ENCODE measurements at regions not wholly inside any gene's neighbourhood (a gene's known extent, or its start where the extent isn't known, plus 50 kb on each side); places are given as distances from the start of the nearest gene placed in this dataset.

DNA sequence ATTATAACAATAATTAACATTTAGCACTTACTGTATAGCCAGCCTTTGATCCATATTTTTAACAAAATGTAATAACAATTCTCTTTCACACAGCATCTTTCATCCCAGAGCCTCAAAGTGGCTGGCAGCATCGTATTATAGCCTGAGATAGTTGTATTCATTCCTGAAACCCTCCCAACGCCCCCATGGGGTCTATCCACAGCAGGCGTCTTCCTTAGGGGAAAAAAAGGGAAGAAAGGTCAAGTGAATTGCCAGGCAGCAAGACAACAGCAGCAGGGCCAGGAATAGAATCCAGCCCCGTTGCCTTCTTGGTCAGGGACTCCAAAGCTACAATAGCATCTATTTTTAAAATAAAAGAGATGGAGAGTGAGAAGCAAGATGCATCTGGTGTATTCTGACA is 424.4 kb upstream of the ID2 start:
- Histone ChIP-seq H3K9me3 (ENCODE audit: low read length) (no peaks in the 10 kb centered on the region), H3K27ac (ENCODE audit: low read length) (no peak overlapping the region), H2AFZ (ENCODE audit: low read depth, low read length) (no peak overlapping the region), H3K4me2 (ENCODE audit: low read length) (no peak overlapping the region), H3K9me2 (ENCODE audit: insufficient read depth, low read length) (no peaks in the 10 kb centered on the region), H3F3A (ENCODE audit: insufficient read depth, low read length, poor library complexity, severe bottlenecking) (no peaks in the 10 kb centered on the region), H4K20me1 (ENCODE audit: insufficient read depth) (no peaks in the 10 kb centered on the region), H3K36me3 (ENCODE audit: insufficient read depth, low read length) (no peaks in the 10 kb centered on the region), H3K4me3 (ENCODE audit: low read length) (no peak overlapping the region), H3K27me3 (ENCODE audit: insufficient read depth, low read depth, low read length) (no peaks in the 10 kb centered on the region), H3K9ac (ENCODE audit: low read length) (no peak overlapping the region), H3K79me2 (replicated peaks; ENCODE audit: insufficient read depth, low read length) (no peaks in the 10 kb centered on the region)
- no peak for TF ChIP-seq MXI1 (conservative IDR thresholded peaks at IDR 0.05; ENCODE audit: poor library complexity, severe bottlenecking)
- no peak for TF ChIP-seq POLR2AphosphoS5 (IDR thresholded peaks at IDR 0.05)
- TF ChIP-seq, protein P1, sequence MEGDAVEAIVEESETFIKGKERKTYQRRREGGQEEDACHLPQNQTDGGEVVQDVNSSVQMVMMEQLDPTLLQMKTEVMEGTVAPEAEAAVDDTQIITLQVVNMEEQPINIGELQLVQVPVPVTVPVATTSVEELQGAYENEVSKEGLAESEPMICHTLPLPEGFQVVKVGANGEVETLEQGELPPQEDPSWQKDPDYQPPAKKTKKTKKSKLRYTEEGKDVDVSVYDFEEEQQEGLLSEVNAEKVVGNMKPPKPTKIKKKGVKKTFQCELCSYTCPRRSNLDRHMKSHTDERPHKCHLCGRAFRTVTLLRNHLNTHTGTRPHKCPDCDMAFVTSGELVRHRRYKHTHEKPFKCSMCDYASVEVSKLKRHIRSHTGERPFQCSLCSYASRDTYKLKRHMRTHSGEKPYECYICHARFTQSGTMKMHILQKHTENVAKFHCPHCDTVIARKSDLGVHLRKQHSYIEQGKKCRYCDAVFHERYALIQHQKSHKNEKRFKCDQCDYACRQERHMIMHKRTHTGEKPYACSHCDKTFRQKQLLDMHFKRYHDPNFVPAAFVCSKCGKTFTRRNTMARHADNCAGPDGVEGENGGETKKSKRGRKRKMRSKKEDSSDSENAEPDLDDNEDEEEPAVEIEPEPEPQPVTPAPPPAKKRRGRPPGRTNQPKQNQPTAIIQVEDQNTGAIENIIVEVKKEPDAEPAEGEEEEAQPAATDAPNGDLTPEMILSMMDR (IDR thresholded peaks at IDR 0.05; ENCODE audit: poor library complexity, severe bottlenecking), result no peak
- TF ChIP-seq EP300 (conservative IDR thresholded peaks at IDR 0.05; ENCODE audit: poor library complexity, severe bottlenecking), result no peak
- no peak for TF ChIP-seq EZH2 (IDR thresholded peaks at IDR 0.05; ENCODE audit: borderline replicate concordance, insufficient read depth, low read length, poor library complexity, severe bottlenecking)
- TF ChIP-seq TAF1 (IDR thresholded peaks at IDR 0.05; ENCODE audit: low read depth), result no peak

DNA sequence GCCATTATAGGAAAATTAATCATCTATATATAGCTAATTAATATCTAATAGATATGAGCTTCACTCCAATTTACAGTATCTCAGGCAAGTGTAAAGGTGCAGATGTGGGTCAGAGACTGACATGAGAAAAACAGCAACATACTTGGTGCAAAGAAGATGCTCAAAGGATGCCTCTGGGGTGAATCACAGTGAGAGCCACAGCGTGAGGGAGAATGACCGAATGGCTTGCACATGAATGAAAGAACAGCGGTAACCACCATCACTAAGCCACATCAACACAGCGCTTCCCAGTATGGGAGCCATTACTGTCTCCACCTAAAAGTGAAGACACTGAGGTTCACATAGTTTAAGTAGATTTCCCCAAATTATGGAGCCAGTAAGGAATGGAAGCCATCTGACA is 423.4 kb upstream of the ID2 start:
- Histone ChIP-seq H3K9me3 (ENCODE audit: low read length) (no peaks in the 10 kb centered on the region), H3F3A (ENCODE audit: insufficient read depth, low read length, poor library complexity, severe bottlenecking) (no peaks in the 10 kb centered on the region), H3K36me3 (ENCODE audit: insufficient read depth, low read length) (no peaks in the 10 kb centered on the region), H3K4me2 (ENCODE audit: low read length) (no peak overlapping the region), H3K9me2 (ENCODE audit: insufficient read depth, low read length) (no peaks in the 10 kb centered on the region), H3K27ac (ENCODE audit: low read length) (no peak overlapping the region), H3K27me3 (ENCODE audit: insufficient read depth, low read depth, low read length) (no peaks in the 10 kb centered on the region), H3K4me3 (ENCODE audit: low read length) (no peak overlapping the region), H4K20me1 (ENCODE audit: insufficient read depth) (no peaks in the 10 kb centered on the region), H2AFZ (ENCODE audit: low read depth, low read length) (no peak overlapping the region), H3K9ac (ENCODE audit: low read length) (no peak overlapping the region), H3K79me2 (replicated peaks; ENCODE audit: insufficient read depth, low read length) (no peaks in the 10 kb centered on the region)
- no peak for TF ChIP-seq TAF1 (IDR thresholded peaks at IDR 0.05; ENCODE audit: low read depth)
- no peak for TF ChIP-seq EP300 (conservative IDR thresholded peaks at IDR 0.05; ENCODE audit: poor library complexity, severe bottlenecking)
- no peak for TF ChIP-seq POLR2AphosphoS5 (IDR thresholded peaks at IDR 0.05)
- no peak for TF ChIP-seq EZH2 (IDR thresholded peaks at IDR 0.05; ENCODE audit: borderline replicate concordance, insufficient read depth, low read length, poor library complexity, severe bottlenecking)
- TF ChIP-seq RAD21 (conservative IDR thresholded peaks at IDR 0.05), result no peak
- TF ChIP-seq, protein P1 (IDR thresholded peaks at IDR 0.05; ENCODE audit: poor library complexity, severe bottlenecking), result no peak
- TF ChIP-seq, protein P2, sequence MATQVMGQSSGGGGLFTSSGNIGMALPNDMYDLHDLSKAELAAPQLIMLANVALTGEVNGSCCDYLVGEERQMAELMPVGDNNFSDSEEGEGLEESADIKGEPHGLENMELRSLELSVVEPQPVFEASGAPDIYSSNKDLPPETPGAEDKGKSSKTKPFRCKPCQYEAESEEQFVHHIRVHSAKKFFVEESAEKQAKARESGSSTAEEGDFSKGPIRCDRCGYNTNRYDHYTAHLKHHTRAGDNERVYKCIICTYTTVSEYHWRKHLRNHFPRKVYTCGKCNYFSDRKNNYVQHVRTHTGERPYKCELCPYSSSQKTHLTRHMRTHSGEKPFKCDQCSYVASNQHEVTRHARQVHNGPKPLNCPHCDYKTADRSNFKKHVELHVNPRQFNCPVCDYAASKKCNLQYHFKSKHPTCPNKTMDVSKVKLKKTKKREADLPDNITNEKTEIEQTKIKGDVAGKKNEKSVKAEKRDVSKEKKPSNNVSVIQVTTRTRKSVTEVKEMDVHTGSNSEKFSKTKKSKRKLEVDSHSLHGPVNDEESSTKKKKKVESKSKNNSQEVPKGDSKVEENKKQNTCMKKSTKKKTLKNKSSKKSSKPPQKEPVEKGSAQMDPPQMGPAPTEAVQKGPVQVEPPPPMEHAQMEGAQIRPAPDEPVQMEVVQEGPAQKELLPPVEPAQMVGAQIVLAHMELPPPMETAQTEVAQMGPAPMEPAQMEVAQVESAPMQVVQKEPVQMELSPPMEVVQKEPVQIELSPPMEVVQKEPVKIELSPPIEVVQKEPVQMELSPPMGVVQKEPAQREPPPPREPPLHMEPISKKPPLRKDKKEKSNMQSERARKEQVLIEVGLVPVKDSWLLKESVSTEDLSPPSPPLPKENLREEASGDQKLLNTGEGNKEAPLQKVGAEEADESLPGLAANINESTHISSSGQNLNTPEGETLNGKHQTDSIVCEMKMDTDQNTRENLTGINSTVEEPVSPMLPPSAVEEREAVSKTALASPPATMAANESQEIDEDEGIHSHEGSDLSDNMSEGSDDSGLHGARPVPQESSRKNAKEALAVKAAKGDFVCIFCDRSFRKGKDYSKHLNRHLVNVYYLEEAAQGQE (IDR thresholded peaks at IDR 0.05; ENCODE audit: borderline replicate concordance), result no peak
- TF ChIP-seq SMC3 (conservative IDR thresholded peaks at IDR 0.05; ENCODE audit: poor library complexity), result no peak
- no peak for TF ChIP-seq MXI1 (conservative IDR thresholded peaks at IDR 0.05; ENCODE audit: poor library complexity, severe bottlenecking)

Data from neural cell (in vitro differentiated cells).